ENCODE measurements at regions not wholly inside any gene's neighbourhood (a gene's known extent, or its start where the extent isn't known, plus 50 kb on each side); places are given as distances from the start of the nearest gene placed in this dataset.

GRCh38 chr10:76717141-76717540, 920.5 kb downstream of the KCNMA1 start:
- Histone ChIP-seq H3K4me3 (ENCODE audit: insufficient read depth, low read depth, low read length) (no peak overlapping the region), H3K27me3 (ENCODE audit: control insufficient read depth, insufficient read depth, low read length, poor library complexity, severe bottlenecking) (no peaks in the 10 kb centered on the region), H3K9me3 (ENCODE audit: control insufficient read depth, low read length) (no peaks in the 10 kb centered on the region), H3K36me3 (ENCODE audit: control insufficient read depth, insufficient read depth, low read length) (no peaks in the 10 kb centered on the region), H3K4me1 (ENCODE audit: control insufficient read depth, insufficient read depth, low read length) (no peaks in the 10 kb centered on the region), H3K27ac (ENCODE audit: insufficient read depth, low read depth, low read length, poor library complexity, severe bottlenecking) (no peak overlapping the region)
- WGBS, 2 experiments: 100% methylated on average over 1 of the region's 1 CpG; no CpG with 5 or more reads in 1 of the 2 experiments

- H3K36me3 ChIP-seq (ENCODE audit: control insufficient read depth, insufficient read depth, low read length): no peaks in the 10 kb centered on the region
- no peak overlapping the region for H3K4me3 ChIP-seq (ENCODE audit: insufficient read depth, low read depth, low read length)
- WGBS, 2 experiments: 76 to 81% methylated on average over 8 of the region's 8 CpGs
- no peaks in the 10 kb centered on the region for H3K27me3 ChIP-seq (ENCODE audit: control insufficient read depth, insufficient read depth, low read length, poor library complexity, severe bottlenecking)
- no peak overlapping the region for H3K27ac ChIP-seq (ENCODE audit: insufficient read depth, low read depth, low read length, poor library complexity, severe bottlenecking)
- no peaks in the 10 kb centered on the region for H3K9me3 ChIP-seq (ENCODE audit: control insufficient read depth, low read length)
- no peaks in the 10 kb centered on the region for H3K4me1 ChIP-seq (ENCODE audit: control insufficient read depth, insufficient read depth, low read length)
These were observed 926.2 kb downstream of the KCNMA1 start for GRCh38 chr10:76711222-76711997.

GRCh38 chr10:76700241-76700640, 937.4 kb downstream of the KCNMA1 start:
- Histone ChIP-seq H3K4me1 (ENCODE audit: control insufficient read depth, insufficient read depth, low read length) (no peaks in the 10 kb centered on the region), H3K27me3 (ENCODE audit: control insufficient read depth, insufficient read depth, low read length, poor library complexity, severe bottlenecking) (peaks cover 5% of the 10 kb centered on the region)
- no CpG with 5 or more reads among the region's 1 CpG for WGBS, 2 experiments

GRCh38 chr10:76697923-76698322, 939.7 kb downstream of the KCNMA1 start:
- Histone ChIP-seq H3K27ac (ENCODE audit: insufficient read depth, low read depth, low read length, poor library complexity, severe bottlenecking) (no peak overlapping the region), H3K4me1 (ENCODE audit: control insufficient read depth, insufficient read depth, low read length) (no peaks in the 10 kb centered on the region), H3K9me3 (ENCODE audit: control insufficient read depth, low read length) (no peaks in the 10 kb centered on the region), H3K4me3 (ENCODE audit: insufficient read depth, low read depth, low read length) (no peak overlapping the region), H3K36me3 (ENCODE audit: control insufficient read depth, insufficient read depth, low read length) (no peaks in the 10 kb centered on the region), H3K27me3 (ENCODE audit: control insufficient read depth, insufficient read depth, low read length, poor library complexity, severe bottlenecking) (peaks cover 5% of the 10 kb centered on the region)

More at GRCh38 chr10:76700241-76700640, 937.4 kb downstream of the KCNMA1 start:
- H3K27ac ChIP-seq (ENCODE audit: insufficient read depth, low read depth, low read length, poor library complexity, severe bottlenecking): no peak overlapping the region
- H3K36me3 ChIP-seq (ENCODE audit: control insufficient read depth, insufficient read depth, low read length): no peaks in the 10 kb centered on the region
- H3K9me3 ChIP-seq (ENCODE audit: control insufficient read depth, low read length): no peaks in the 10 kb centered on the region
- no peak overlapping the region for H3K4me3 ChIP-seq (ENCODE audit: insufficient read depth, low read depth, low read length)

GRCh38 chr10:76695069-76695468, 942.5 kb downstream of the KCNMA1 start:
- no peaks in the 10 kb centered on the region for H3K4me1 ChIP-seq (ENCODE audit: control insufficient read depth, insufficient read depth, low read length)

GRCh38 chr10:76686201-76686600, 951.4 kb downstream of the KCNMA1 start:
- WGBS, 2 experiments: 93 to 94% methylated on average over 4 to 5 of the region's 5 CpGs
- Histone ChIP-seq H3K27me3 (ENCODE audit: control insufficient read depth, insufficient read depth, low read length, poor library complexity, severe bottlenecking) (no peaks in the 10 kb centered on the region), H3K36me3 (ENCODE audit: control insufficient read depth, insufficient read depth, low read length) (no peaks in the 10 kb centered on the region), H3K9me3 (ENCODE audit: control insufficient read depth, low read length) (no peaks in the 10 kb centered on the region), H3K4me3 (ENCODE audit: insufficient read depth, low read depth, low read length) (no peak overlapping the region), H3K27ac (ENCODE audit: insufficient read depth, low read depth, low read length, poor library complexity, severe bottlenecking) (no peak overlapping the region), H3K4me1 (ENCODE audit: control insufficient read depth, insufficient read depth, low read length) (no peaks in the 10 kb centered on the region)

More at GRCh38 chr10:76695069-76695468, 942.5 kb downstream of the KCNMA1 start:
- Histone ChIP-seq H3K36me3 (ENCODE audit: control insufficient read depth, insufficient read depth, low read length) (no peaks in the 10 kb centered on the region), H3K27ac (ENCODE audit: insufficient read depth, low read depth, low read length, poor library complexity, severe bottlenecking) (no peak overlapping the region), H3K9me3 (ENCODE audit: control insufficient read depth, low read length) (no peaks in the 10 kb centered on the region), H3K27me3 (ENCODE audit: control insufficient read depth, insufficient read depth, low read length, poor library complexity, severe bottlenecking) (peaks cover 5% of the 10 kb centered on the region), H3K4me3 (ENCODE audit: insufficient read depth, low read depth, low read length) (no peak overlapping the region)

- WGBS, 2 experiments: 89 to 91% methylated on average over 5 of the region's 5 CpGs
- no peak overlapping the region for H3K27ac ChIP-seq (ENCODE audit: insufficient read depth, low read depth, low read length, poor library complexity, severe bottlenecking)
- H3K27me3 ChIP-seq (ENCODE audit: control insufficient read depth, insufficient read depth, low read length, poor library complexity, severe bottlenecking): no peaks in the 10 kb centered on the region
- no peaks in the 10 kb centered on the region for H3K9me3 ChIP-seq (ENCODE audit: control insufficient read depth, low read length)
- H3K36me3 ChIP-seq (ENCODE audit: control insufficient read depth, insufficient read depth, low read length): no peaks in the 10 kb centered on the region
- H3K4me3 ChIP-seq (ENCODE audit: insufficient read depth, low read depth, low read length): no peak overlapping the region
- no peaks in the 10 kb centered on the region for H3K4me1 ChIP-seq (ENCODE audit: control insufficient read depth, insufficient read depth, low read length)
These were observed 952.6 kb downstream of the KCNMA1 start for GRCh38 chr10:76684968-76685367.

- Histone ChIP-seq H3K27ac (ENCODE audit: insufficient read depth, low read depth, low read length, poor library complexity, severe bottlenecking) (no peak overlapping the region), H3K4me1 (ENCODE audit: control insufficient read depth, insufficient read depth, low read length) (no peaks in the 10 kb centered on the region), H3K36me3 (ENCODE audit: control insufficient read depth, insufficient read depth, low read length) (no peaks in the 10 kb centered on the region), H3K4me3 (ENCODE audit: insufficient read depth, low read depth, low read length) (no peak overlapping the region), H3K9me3 (ENCODE audit: control insufficient read depth, low read length) (no peaks in the 10 kb centered on the region), H3K27me3 (ENCODE audit: control insufficient read depth, insufficient read depth, low read length, poor library complexity, severe bottlenecking) (no peaks in the 10 kb centered on the region)
- 75 to 80% methylated on average over 1 of the region's 1 CpG for WGBS, 2 experiments
These were observed 956.5 kb downstream of the KCNMA1 start for GRCh38 chr10:76681153-76681552.

GRCh38 chr10:76679030-76679429, 958.6 kb downstream of the KCNMA1 start:
- Histone ChIP-seq H3K9me3 (ENCODE audit: control insufficient read depth, low read length) (no peaks in the 10 kb centered on the region), H3K27ac (ENCODE audit: insufficient read depth, low read depth, low read length, poor library complexity, severe bottlenecking) (no peak overlapping the region), H3K4me1 (ENCODE audit: control insufficient read depth, insufficient read depth, low read length) (no peaks in the 10 kb centered on the region), H3K36me3 (ENCODE audit: control insufficient read depth, insufficient read depth, low read length) (no peaks in the 10 kb centered on the region), H3K4me3 (ENCODE audit: insufficient read depth, low read depth, low read length) (no peak overlapping the region), H3K27me3 (ENCODE audit: control insufficient read depth, insufficient read depth, low read length, poor library complexity, severe bottlenecking) (no peaks in the 10 kb centered on the region)
- 82 to 89% methylated on average over 2 of the region's 2 CpGs for WGBS, 2 experiments

- no peaks in the 10 kb centered on the region for H3K36me3 ChIP-seq (ENCODE audit: control insufficient read depth, insufficient read depth, low read length)
- H3K9me3 ChIP-seq (ENCODE audit: control insufficient read depth, low read length): no peaks in the 10 kb centered on the region
- H3K27ac ChIP-seq (ENCODE audit: insufficient read depth, low read depth, low read length, poor library complexity, severe bottlenecking): no peak overlapping the region
- WGBS, 2 experiments: 91 to 93% methylated on average over 4 of the region's 4 CpGs
- no peaks in the 10 kb centered on the region for H3K4me1 ChIP-seq (ENCODE audit: control insufficient read depth, insufficient read depth, low read length)
- no peaks in the 10 kb centered on the region for H3K27me3 ChIP-seq (ENCODE audit: control insufficient read depth, insufficient read depth, low read length, poor library complexity, severe bottlenecking)
- no peak overlapping the region for H3K4me3 ChIP-seq (ENCODE audit: insufficient read depth, low read depth, low read length)
These were observed 961.5 kb downstream of the KCNMA1 start for GRCh38 chr10:76675951-76676587.

All from ectodermal cell (in vitro differentiated cells).